Activated CD4-positive, alpha-beta T cell treated with anti-CD3 and anti-CD28 coated beads for 36 hours (primary cell): ENCODE measurements at regions not wholly inside any gene's neighbourhood (a gene's known extent, or its start where the extent isn't known, plus 50 kb on each side); places are given as distances from the start of the nearest gene placed in this dataset.
"Not testable (repeated sequence)": the region's sequence is repeated elsewhere in the genome, so short reads cannot be mapped to it uniquely, and the experiment has no call there.

Experiments used
- ATAC-seq: fragments of 200-7000 bp; cut with Tn5 transposase; one replicate; pipeline ENCODE4 v1.10.0; 2021; ENCODE audit warnings: mild to moderate bottlenecking, moderate library complexity
- CTCF ChIA-PET: fragments of 350-600 bp; sonication (Branson Sonifier 250); formaldehyde crosslinking; loops from one replicate; lab custom pipeline; 2021; ENCODE audit warnings: antibody characterized with exemption; lab: Charles Lee
- POLR2A ChIA-PET: fragments of 350-600 bp; sonication (Branson Sonifier 250); formaldehyde crosslinking; loops from one replicate; lab custom pipeline; 2021; ENCODE audit warnings: antibody characterized with exemption, inconsistent platforms; lab: Charles Lee
- DNase-seq: peaks from one replicate; pipeline ENCODE4 v3.0.0-alpha.2; 2020
- H3K27ac Mint-ChIP-seq: one replicate; pipeline ENCODE4 v1.8.0; 2021; ENCODE audit warnings: mixed read lengths
- H3K27me3 Mint-ChIP-seq: one replicate; pipeline ENCODE4 v1.8.0; 2021; ENCODE audit warnings: mixed read lengths
- H3K36me3 Mint-ChIP-seq: one replicate; pipeline ENCODE4 v1.8.0; 2021; ENCODE audit warnings: low read depth, mixed read lengths
- H3K4me1 Mint-ChIP-seq: one replicate; pipeline ENCODE4 v1.8.0; 2021; ENCODE audit warnings: mixed read lengths
- H3K4me3 Mint-ChIP-seq: one replicate; pipeline ENCODE4 v1.8.0; 2021; ENCODE audit warnings: mild to moderate bottlenecking, moderate library complexity, mixed read lengths
- H3K9me3 Mint-ChIP-seq: one replicate; pipeline ENCODE4 v1.8.0; 2021; ENCODE audit warnings: low read depth, mixed read lengths
- intact Hi-C, 2 experiments: fragments of 100-400 bp; cut with DNase I in 1 of 2; cut with micrococcal nuclease in 1 of 2; formaldehyde crosslinking; loops; one replicate each; pipeline versions ENCODE4 v1.14.2 to v1.15.1; 2022 to 2024; cut with DNase I, micrococcal nuclease

DNA sequence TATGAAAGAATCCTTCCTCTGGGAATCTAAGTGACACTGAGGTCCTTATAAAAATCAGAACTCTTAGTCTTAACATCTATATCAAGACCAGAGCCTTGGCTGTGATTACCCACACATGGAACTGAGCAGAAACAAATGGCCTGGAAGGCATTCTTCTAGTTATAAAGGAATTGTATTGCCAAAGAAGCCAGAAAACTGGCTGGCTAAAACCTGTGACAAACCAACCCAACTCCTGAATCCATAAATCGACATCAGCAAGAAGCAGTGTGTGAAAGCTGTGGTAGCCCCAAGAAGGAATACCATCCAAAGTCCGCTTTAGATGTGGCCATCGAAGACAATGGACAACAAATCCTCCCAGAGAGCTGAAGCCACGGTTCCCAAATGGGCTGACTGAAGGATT lies 97.9 kb upstream of the CCDC91 start:
- peaks cover 7% of the 10 kb centered on the region for H3K4me1 Mint-ChIP-seq
- no peaks in the 10 kb centered on the region for H3K36me3 Mint-ChIP-seq
- CTCF ChIA-PET = no interaction called here
- no peak for DNase-seq
- no peak overlapping the region for H3K27ac Mint-ChIP-seq
- no peaks in the 10 kb centered on the region for H3K9me3 Mint-ChIP-seq
- H3K4me3 Mint-ChIP-seq = no peak overlapping the region
- POLR2A ChIA-PET = no interaction called here
- peaks cover 8% of the 10 kb centered on the region for H3K27me3 Mint-ChIP-seq
- intact Hi-C loops = no loop called here
- no peak for ATAC-seq

DNA sequence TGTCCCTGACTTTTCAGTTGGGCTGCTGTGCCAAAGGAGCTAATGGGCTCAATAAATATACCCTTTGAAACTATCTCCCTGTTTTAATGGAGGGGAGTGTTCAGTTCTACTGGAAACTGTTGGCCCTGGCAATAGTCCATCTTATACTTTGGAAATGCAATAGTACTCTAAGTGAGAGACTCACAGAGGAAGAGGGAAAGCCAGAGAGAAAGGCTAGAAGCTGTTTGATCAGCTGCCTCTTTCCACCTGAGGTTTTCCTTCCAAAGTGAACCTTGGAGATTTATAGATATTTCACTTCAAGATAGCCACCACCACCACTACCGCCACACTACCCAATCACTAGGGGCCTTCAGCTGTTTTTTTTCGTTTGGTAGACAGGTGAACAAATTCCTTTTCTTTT lies 93.6 kb upstream of the CCDC91 start:
- Mint-ChIP-seq H3K27me3 (peaks cover 1% of the 10 kb centered on the region), H3K9me3 (no peaks in the 10 kb centered on the region), H3K4me1 (no peaks in the 10 kb centered on the region), H3K4me3 (no peak overlapping the region), H3K27ac (no peak overlapping the region), H3K36me3 (no peaks in the 10 kb centered on the region)
- no peak for DNase-seq
- intact Hi-C loops = no loop called here
- POLR2A ChIA-PET = no interaction called here
- CTCF ChIA-PET = interaction anchor here (0.6 kb wide), 1 partner anchor 17 kb away, joined by 3 read pairs; no protein-coding TSS in a partner anchor
- no peak for ATAC-seq

DNA sequence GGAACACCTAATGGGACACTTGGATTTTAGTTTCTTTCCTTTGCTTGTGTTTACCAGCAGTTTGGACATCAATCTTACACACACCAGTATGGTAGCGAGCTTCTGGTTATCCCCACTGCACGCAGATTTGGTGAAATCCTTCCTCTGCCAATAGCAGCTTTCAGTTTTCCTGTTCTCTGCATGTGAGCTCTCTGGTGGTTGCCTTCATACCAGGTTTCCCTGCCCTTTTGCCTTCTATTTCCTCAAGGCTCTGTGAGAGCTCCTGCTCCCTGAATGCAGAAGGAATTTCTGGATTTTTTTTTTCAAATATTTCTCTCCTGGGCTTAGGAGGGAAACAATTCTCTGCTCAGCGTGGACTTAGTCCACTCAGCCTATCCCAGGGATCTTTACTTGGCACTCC lies 93.0 kb upstream of the CCDC91 start:
- H3K4me3 Mint-ChIP-seq = no peak overlapping the region
- no peak for DNase-seq
- no peak for ATAC-seq
- H3K27ac Mint-ChIP-seq = no peak overlapping the region
- no peaks in the 10 kb centered on the region for H3K9me3 Mint-ChIP-seq
- CTCF ChIA-PET = interaction anchor here (0.6 kb wide), 1 partner anchor 17 kb away, joined by 3 read pairs; no protein-coding TSS in a partner anchor
- H3K36me3 Mint-ChIP-seq = no peaks in the 10 kb centered on the region
- POLR2A ChIA-PET = no interaction called here
- intact Hi-C loops = no loop called here
- no peaks in the 10 kb centered on the region for H3K4me1 Mint-ChIP-seq
- H3K27me3 Mint-ChIP-seq = peaks cover 1% of the 10 kb centered on the region

DNA sequence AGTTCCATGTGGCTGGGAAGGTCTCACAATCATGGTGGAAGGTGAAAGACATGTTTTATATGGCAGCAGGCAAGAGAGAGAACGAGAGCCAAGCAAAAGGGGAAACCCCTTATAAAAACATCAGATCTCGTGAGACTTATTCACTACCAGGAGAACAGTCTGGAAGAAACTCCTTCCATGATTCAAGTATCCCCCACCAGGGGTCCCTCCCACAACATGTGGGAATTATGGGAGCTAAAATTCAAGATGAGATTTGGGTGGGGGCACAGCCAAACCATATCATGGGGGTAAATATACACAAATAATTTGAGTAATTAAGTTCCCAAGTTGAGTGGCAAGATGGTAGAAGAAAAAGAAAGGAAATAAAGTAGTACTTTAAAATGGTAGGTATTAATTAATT lies 91.0 kb upstream of the CCDC91 start:
- H3K36me3 Mint-ChIP-seq, H3K4me3 Mint-ChIP-seq, DNase-seq, ATAC-seq, POLR2A ChIA-PET, H3K27me3 Mint-ChIP-seq, H3K9me3 Mint-ChIP-seq, intact Hi-C loops, H3K27ac Mint-ChIP-seq, H3K4me1 Mint-ChIP-seq: not testable (repeated sequence)
- CTCF ChIA-PET = interaction anchor here (0.8 kb wide), 2 partner anchors 31 to 77 kb away, joined by 3 read pairs; no protein-coding TSS in a partner anchor

DNA sequence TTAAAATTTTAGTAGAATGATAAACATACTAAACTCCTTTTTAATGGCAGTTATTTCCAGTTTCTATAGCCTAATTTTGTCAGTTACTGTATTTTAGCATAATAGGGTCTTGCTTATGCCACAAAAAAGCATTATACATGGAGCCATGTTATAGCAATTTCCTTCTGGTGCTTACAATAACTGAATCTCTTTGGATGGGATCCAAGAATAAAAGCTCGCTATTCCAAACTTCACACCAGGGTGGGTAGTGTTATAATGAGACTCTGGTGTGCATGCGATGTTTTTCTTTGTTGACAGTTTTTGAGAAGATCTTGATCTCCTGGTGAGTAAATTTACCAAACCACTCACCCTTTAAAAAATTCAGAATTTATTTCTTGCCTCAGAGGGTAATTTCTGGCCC lies 90.4 kb upstream of the CCDC91 start:
- H3K27me3 Mint-ChIP-seq = peaks cover 1% of the 10 kb centered on the region
- CTCF ChIA-PET = interaction anchor here (0.8 kb wide), 2 partner anchors 30 to 77 kb away, joined by 3 read pairs; no protein-coding TSS in a partner anchor
- no peaks in the 10 kb centered on the region for H3K4me1 Mint-ChIP-seq
- H3K9me3 Mint-ChIP-seq = no peaks in the 10 kb centered on the region
- H3K36me3 Mint-ChIP-seq = no peaks in the 10 kb centered on the region
- POLR2A ChIA-PET = no interaction called here
- intact Hi-C loops = no loop called here
- DNase-seq (no peak), ATAC-seq (no peak)
- H3K27ac Mint-ChIP-seq = no peak overlapping the region
- no peak overlapping the region for H3K4me3 Mint-ChIP-seq

DNA sequence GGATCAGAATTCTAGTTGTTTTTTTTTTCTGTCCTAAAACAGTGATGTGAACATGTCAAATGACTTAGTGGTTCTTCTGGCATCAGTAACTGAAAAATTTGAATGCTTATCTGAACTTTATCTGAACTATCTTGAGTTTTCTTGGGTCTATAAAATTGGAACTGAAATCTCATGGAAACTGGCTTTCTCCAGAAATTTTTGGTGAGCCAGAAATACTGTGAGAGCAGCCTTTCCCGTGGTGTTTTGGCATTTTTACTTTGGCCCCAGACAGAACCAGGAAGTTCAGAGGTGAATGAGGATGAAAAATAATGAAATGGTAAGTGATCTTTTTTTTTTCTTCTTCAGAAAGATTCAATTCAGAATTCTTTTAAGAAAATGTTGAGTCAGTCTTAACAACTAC lies 89.5 kb upstream of the CCDC91 start:
- intact Hi-C loops = no loop called here
- H3K4me1 Mint-ChIP-seq = no peaks in the 10 kb centered on the region
- ATAC-seq = no peak

DNA sequence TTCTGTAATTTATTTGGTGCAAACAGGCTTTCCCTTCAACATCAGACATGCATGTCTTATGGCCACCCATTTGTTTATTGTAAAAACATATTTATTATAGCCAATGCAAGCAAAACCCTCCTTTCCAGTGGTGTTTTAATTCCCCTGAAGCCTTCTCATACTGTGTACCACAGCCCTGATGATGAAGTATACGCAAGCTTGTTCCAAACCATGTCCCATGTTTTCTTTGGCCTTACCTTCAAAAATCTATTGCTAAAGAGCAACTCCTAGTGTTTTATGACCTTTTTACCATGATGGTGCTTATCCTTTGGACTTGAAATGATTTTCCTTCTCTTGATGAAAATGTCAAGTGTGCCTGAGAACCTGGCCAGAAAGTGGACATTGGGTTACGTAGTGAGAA lies 85.9 kb upstream of the CCDC91 start:
- Mint-ChIP-seq H3K36me3 (no peaks in the 10 kb centered on the region), H3K4me1 (peaks cover 16% of the 10 kb centered on the region), H3K27me3 (no peaks in the 10 kb centered on the region), H3K27ac (no peak overlapping the region), H3K4me3 (no peak overlapping the region), H3K9me3 (no peaks in the 10 kb centered on the region)
- CTCF ChIA-PET = no interaction called here
- POLR2A ChIA-PET = no interaction called here
- ATAC-seq = no peak
- DNase-seq = no peak
- intact Hi-C loops = no loop called here

More for the DNA sequence above, 89.5 kb upstream of the CCDC91 start:
- Mint-ChIP-seq H3K27ac (no peak overlapping the region), H3K36me3 (no peaks in the 10 kb centered on the region), H3K4me3 (no peak overlapping the region), H3K9me3 (no peaks in the 10 kb centered on the region), H3K27me3 (no peaks in the 10 kb centered on the region)
- DNase-seq = no peak
- POLR2A ChIA-PET = no interaction called here
- CTCF ChIA-PET = no interaction called here

DNA sequence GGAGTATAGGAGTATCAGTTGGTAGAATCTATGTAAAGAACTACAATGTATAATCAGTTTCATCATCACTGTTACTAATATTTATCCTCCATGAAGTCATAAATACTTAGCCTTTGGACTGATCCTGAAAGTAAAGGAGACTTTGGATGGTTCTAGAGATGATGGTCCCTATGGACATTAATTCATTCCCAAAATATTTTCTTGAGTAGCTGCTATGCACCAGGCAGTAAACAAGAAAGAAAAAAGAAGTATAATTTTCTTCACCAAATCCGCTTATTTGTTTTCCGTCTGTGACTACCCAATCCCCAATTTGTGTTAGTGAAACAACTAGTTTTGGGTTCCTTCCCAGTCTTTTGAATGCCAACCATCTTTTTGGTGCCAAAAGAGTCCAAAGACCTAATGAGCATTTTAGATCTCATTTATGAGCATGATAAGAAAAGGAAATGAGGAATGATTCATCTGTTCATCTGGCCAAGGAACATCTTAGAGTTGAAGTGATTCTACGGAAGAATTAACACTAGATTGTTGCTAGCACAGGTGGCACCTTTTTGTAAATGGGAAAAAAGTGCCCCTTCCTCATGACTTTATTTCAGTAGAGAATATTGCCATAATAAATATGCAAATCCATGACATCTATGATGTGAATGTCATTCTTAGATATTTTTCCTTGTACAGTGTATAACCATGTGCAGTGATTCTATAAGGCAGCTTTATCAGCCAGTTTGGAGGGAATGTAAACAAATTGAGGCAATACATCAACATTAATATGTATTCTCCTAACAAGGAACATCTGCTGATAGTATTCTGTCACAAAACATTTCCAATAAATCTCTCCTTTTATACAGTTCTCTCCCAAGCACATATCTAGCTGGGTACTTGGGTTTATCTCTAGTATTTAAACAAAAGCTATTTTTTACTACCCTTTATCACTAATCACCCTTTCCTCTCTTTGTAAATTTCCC lies 85.1 kb upstream of the CCDC91 start:
- ChIA-PET CTCF (no interaction called here), POLR2A (no interaction called here)
- no peak overlapping the region for H3K4me3 Mint-ChIP-seq
- peaks cover 16% of the 10 kb centered on the region for H3K4me1 Mint-ChIP-seq
- H3K9me3 Mint-ChIP-seq = no peaks in the 10 kb centered on the region
- no peaks in the 10 kb centered on the region for H3K36me3 Mint-ChIP-seq
- intact Hi-C loops = no loop called here
- no peak for DNase-seq
- H3K27me3 Mint-ChIP-seq = no peaks in the 10 kb centered on the region
- ATAC-seq = no peak
- H3K27ac Mint-ChIP-seq = no peak overlapping the region

DNA sequence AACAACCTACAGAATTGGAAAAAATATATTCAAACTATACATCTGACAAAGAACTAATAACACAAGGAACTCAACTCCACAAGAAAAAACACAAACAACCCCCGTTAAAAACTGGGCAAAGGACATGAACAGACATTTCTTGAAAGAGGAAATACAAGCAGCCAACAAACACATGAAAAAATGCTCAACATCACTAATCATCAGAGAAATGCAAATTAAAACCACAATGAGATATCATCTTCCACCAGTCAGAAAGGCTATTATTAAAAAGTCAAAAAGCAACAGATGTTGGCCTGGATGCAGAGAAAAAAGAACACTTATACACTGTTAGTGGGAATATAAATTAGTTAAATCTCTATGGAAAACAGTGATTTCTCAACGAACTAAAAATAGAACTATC lies 82.6 kb upstream of the CCDC91 start:
- Mint-ChIP-seq H3K9me3 (peaks cover 3% of the 10 kb centered on the region), H3K27ac (no peak overlapping the region), H3K27me3 (no peaks in the 10 kb centered on the region), H3K4me3 (no peak overlapping the region), H3K4me1 (peaks cover 16% of the 10 kb centered on the region), H3K36me3 (no peaks in the 10 kb centered on the region)
- intact Hi-C loops = no loop called here
- ATAC-seq = no peak
- ChIA-PET POLR2A (no interaction called here), CTCF (no interaction called here)
- no peak for DNase-seq

DNA sequence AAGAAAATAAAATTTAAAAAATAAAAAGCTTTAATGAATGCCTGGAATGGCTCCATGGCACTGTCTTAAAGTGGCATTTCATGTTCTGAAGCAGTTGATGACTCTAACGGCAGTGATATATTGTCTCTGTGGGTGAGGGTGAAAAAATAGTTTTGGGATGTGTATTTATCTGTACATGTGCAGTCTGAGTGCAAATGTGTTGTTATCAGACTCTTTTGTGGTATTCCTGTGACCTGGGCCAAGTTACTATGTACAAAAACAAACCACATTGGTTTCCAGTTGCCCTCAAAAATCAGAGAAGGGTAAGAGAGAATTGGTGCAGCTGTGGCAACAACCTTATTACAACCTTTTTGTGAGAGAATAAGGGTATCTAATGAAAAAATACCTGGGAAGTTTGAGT lies 81.7 kb upstream of the CCDC91 start:
- H3K4me3 Mint-ChIP-seq = no peak overlapping the region
- DNase-seq (no peak), ATAC-seq (no peak)
- intact Hi-C loops = no loop called here
- no peaks in the 10 kb centered on the region for H3K36me3 Mint-ChIP-seq
- H3K9me3 Mint-ChIP-seq = peaks cover 3% of the 10 kb centered on the region
- ChIA-PET POLR2A (no interaction called here), CTCF (no interaction called here)
- H3K4me1 Mint-ChIP-seq = peaks cover 16% of the 10 kb centered on the region
- H3K27ac Mint-ChIP-seq = no peak overlapping the region
- H3K27me3 Mint-ChIP-seq = no peaks in the 10 kb centered on the region

DNA sequence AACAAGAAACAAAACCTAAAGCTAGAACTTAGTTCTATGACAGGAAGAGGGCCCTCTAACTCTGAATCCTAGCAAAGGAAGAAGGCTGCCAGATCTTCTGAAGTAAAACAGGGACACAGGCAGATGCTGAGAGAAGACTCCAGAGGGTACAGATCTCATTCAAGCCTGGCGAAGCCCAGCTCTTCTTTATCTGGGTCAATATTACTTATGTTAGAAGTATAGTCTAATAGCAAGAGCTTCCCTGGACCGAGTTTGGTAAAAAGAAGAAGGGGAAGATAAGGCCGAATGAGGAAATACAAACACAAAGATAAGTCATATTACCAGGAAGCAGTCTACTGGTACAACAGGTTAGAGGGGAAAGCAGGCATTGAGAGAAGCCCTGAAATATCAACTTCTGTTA lies 79.9 kb upstream of the CCDC91 start:
- Mint-ChIP-seq H3K4me1 (peaks cover 16% of the 10 kb centered on the region), H3K9me3 (peaks cover 3% of the 10 kb centered on the region), H3K27me3 (no peaks in the 10 kb centered on the region), H3K36me3 (no peaks in the 10 kb centered on the region), H3K4me3 (no peak overlapping the region), H3K27ac (no peak overlapping the region)
- ATAC-seq (no peak), DNase-seq (no peak)
- intact Hi-C loops = no loop called here
- POLR2A ChIA-PET = no interaction called here
- CTCF ChIA-PET = interaction anchor here (0.8 to 1.0 kb wide), 2 partner anchors 28 to 356 kb away, joined by 3 read pairs; no protein-coding TSS in a partner anchor

DNA sequence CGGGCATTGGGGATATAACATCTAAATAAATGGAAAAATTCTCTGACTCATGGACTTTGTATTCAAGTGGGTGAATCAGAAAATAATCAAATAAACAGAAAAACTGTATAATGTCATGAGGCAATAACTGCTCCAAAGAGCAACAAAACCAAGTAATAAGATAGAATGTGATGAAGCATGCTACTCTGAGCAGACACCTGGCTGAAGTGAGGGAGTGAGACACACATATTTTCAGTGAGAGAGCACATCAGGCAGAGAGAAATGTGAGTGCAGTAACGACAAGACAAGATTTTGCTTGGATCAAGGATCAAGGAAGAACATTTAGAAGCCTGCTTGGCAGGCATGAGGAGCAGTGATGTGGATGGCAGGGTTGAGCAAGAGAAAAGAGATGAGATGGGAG lies 75.8 kb upstream of the CCDC91 start:
- intact Hi-C loops = no loop called here
- CTCF ChIA-PET = no interaction called here
- H3K27me3 Mint-ChIP-seq = no peaks in the 10 kb centered on the region
- no peak overlapping the region for H3K4me3 Mint-ChIP-seq
- no peaks in the 10 kb centered on the region for H3K4me1 Mint-ChIP-seq
- POLR2A ChIA-PET = no interaction called here
- H3K27ac Mint-ChIP-seq = no peak overlapping the region
- H3K9me3 Mint-ChIP-seq = peaks cover 3% of the 10 kb centered on the region
- H3K36me3 Mint-ChIP-seq = no peaks in the 10 kb centered on the region
- DNase-seq = no peak
- ATAC-seq = no peak
